Endothelial cell of umbilical vein (primary cell): ENCODE measurements at regions not wholly inside any gene's neighbourhood (a gene's known extent, or its start where the extent isn't known, plus 50 kb on each side); places are given as distances from the start of the nearest gene placed in this dataset.

Source experiments
- BruUV-seq: library from RNA; stranded (reverse); fragments of 400-500 nt; replicated peaks from 2 replicates; lab custom pipeline; 2021; lab: Mats Ljungman, UMichigan
- CTCF ChIA-PET: fragments of 300-600, 350-600 bp; sonication (Branson Sonifier 250); formaldehyde crosslinking; loops from one replicate; lab custom pipeline; 2021; ENCODE audit warnings: antibody characterized with exemption, inconsistent platforms; lab: Charles Lee
- POLR2A ChIA-PET: fragments of 300-600, 350-600 bp; sonication (Branson Sonifier 250); formaldehyde crosslinking; loops from one replicate; lab custom pipeline; 2021; ENCODE audit warnings: antibody characterized with exemption, inconsistent platforms; lab: Charles Lee
- DNase-seq: peaks from one replicate; pipeline ENCODE4 v3.0.0-alpha.2; 2011; ENCODE audit warnings: low read depth, low spot score
- FAIRE-seq: peaks from 2 replicates; lab custom pipeline; 2011; peaks lifted over from hg19 to GRCh38; lab: Jason Lieb, UNC
- H2AFZ ChIP-seq: 2 replicates; pipeline ENCODE4 v1.6.0; 2012; ENCODE audit warnings: low read depth, low read length, control low read depth, inconsistent platforms
- H3K27ac ChIP-seq: 2 replicates; pipeline ENCODE4 v1.5.1; 2011; ENCODE audit warnings: low read depth, mild to moderate bottlenecking, control low read depth, low read length, moderate library complexity; ENCODE audit not compliant: insufficient read depth
- H3K27me3 ChIP-seq, 2 experiments: 2 replicates each; pipeline versions ENCODE4 v1.6.0 to v1.6.1; 2011; ENCODE audit warnings: low read length in 2 of 2, mixed read lengths in 1 of 2; ENCODE audit not compliant: control insufficient read depth in 2 of 2, insufficient read depth in 2 of 2
- H3K36me3 ChIP-seq, 2 experiments: 2 replicates in 1 of 2; 3 replicates in 1 of 2; pipeline ENCODE4 v1.5.1; 2011; ENCODE audit warnings: low read length in 2 of 2, mild to moderate bottlenecking in 1 of 2, moderate library complexity in 1 of 2; ENCODE audit not compliant: control insufficient read depth in 2 of 2, insufficient read depth in 2 of 2; ENCODE audit errors: extremely low read depth in 1 of 2
- H3K4me1 ChIP-seq: 3 replicates; pipeline ENCODE4 v1.5.1; 2011; ENCODE audit warnings: mild to moderate bottlenecking, low read length; ENCODE audit not compliant: control insufficient read depth, insufficient read depth; ENCODE audit errors: extremely low read depth
- H3K4me2 ChIP-seq: 2 replicates; pipeline ENCODE4 v1.6.1; 2011; ENCODE audit warnings: low read length, control low read depth, mixed read lengths; ENCODE audit not compliant: insufficient read depth
- H3K4me3 ChIP-seq, 3 experiments: fragments of 200-600 bp in 1 of 3; sonication (generic), shearing (Covaris generic) in 1 of 3; replicated peaks in 1 of 3; 2 replicates each; pipeline ENCODE4 v1.5.1; 2011 to 2016; ENCODE audit warnings: control low read depth in 3 of 3, low read length in 3 of 3, mild to moderate bottlenecking in 2 of 3, inconsistent platforms in 1 of 3, low read depth in 1 of 3, moderate library complexity in 1 of 3; ENCODE audit not compliant: insufficient read depth in 1 of 3
- H3K79me2 ChIP-seq: 2 replicates; pipeline ENCODE4 v1.6.0; 2012; ENCODE audit warnings: low read length, inconsistent platforms; ENCODE audit not compliant: control insufficient read depth, insufficient read depth
- H3K9ac ChIP-seq: replicated peaks from 2 replicates; pipeline ENCODE3; 2011; ENCODE audit warnings: low read length, control low read depth; ENCODE audit not compliant: insufficient read depth; ENCODE audit errors: extremely low read depth
- H3K9me1 ChIP-seq: replicated peaks from 3 replicates; pipeline ENCODE4 v1.6.0; 2011; ENCODE audit warnings: mild to moderate bottlenecking, low read length; ENCODE audit not compliant: control insufficient read depth, insufficient read depth; ENCODE audit errors: extremely low read depth
- H3K9me3 ChIP-seq: replicated peaks from 2 replicates; pipeline ENCODE4 v1.5.1; 2012; ENCODE audit warnings: low read length, inconsistent platforms; ENCODE audit not compliant: control insufficient read depth, insufficient read depth
- H4K20me1 ChIP-seq: replicated peaks from 2 replicates; pipeline ENCODE3; 2011; ENCODE audit warnings: mild to moderate bottlenecking, low read length; ENCODE audit not compliant: control insufficient read depth, insufficient read depth; ENCODE audit errors: extremely low read depth
- EZH2 ChIP-seq: IDR thresholded peaks from 2 replicates; pipeline ENCODE4 v1.6.1; 2012; ENCODE audit warnings: borderline replicate concordance, low read depth, mild to moderate bottlenecking, moderate library complexity, low read length, inconsistent platforms; ENCODE audit not compliant: severe bottlenecking
- FOS ChIP-seq: IDR thresholded peaks from 2 replicates; pipeline ENCODE4 v1.6.1; 2011; ENCODE audit warnings: mild to moderate bottlenecking, low read length, moderate library complexity, borderline replicate concordance; ENCODE audit not compliant: insufficient read depth
- GATA2 ChIP-seq: IDR thresholded peaks from 2 replicates; pipeline ENCODE4 v1.7.0; 2011; ENCODE audit warnings: low read depth, mild to moderate bottlenecking, moderate library complexity, mixed read lengths, low read length; ENCODE audit not compliant: insufficient read length, insufficient read depth
- JUN ChIP-seq: IDR thresholded peaks from 2 replicates; pipeline ENCODE4 v1.6.1; 2011; ENCODE audit warnings: borderline replicate concordance, low read depth; ENCODE audit not compliant: insufficient read length, insufficient read depth
- MYC ChIP-seq: IDR thresholded peaks from one replicate; pipeline ENCODE4 v1.6.1; 2011; ENCODE audit warnings: mild to moderate bottlenecking, low read depth, low read length
- POLR2A ChIP-seq: IDR thresholded peaks from 2 replicates; pipeline ENCODE4 v1.6.1; 2012; ENCODE audit warnings: low read depth, mild to moderate bottlenecking, control low read depth, low read length
- POLR2AphosphoS5 ChIP-seq: IDR thresholded peaks from 2 replicates; pipeline ENCODE4 v1.6.1; 2012; ENCODE audit warnings: low read depth, mild to moderate bottlenecking, control low read depth, low read length, moderate library complexity; ENCODE audit not compliant: insufficient read depth
- dilution Hi-C: fragments of 300-500 bp; cut with MboI; formaldehyde crosslinking; loops from one replicate; pipeline ENCODE4 v1.15.0; 2019; ENCODE audit warnings: low sequenced_read_pairs; ENCODE audit not compliant: extremely low pct_ligation_motif_present
- intact Hi-C: fragments of 100-400 bp; cut with micrococcal nuclease; formaldehyde crosslinking; loops from one replicate; pipeline ENCODE4 v1.10.0; 2022
- TF ChIP-seq, protein P1 (sequence below): IDR thresholded peaks from 2 replicates; pipeline ENCODE4 v1.6.1; 2011; ENCODE audit not compliant: insufficient read depth, insufficient read length
- TF ChIP-seq, protein P2 (sequence below), 2 donors: IDR thresholded peaks; 1 replicate in 1 of 2; 2 replicates in 1 of 2; pipeline ENCODE4 v1.5.1; 2011; ENCODE audit warnings: low read length in 2 of 2, mild to moderate bottlenecking in 2 of 2, moderate library complexity in 2 of 2, control low read depth in 1 of 2, inconsistent platforms in 1 of 2, low read depth in 1 of 2; ENCODE audit not compliant: insufficient read depth in 1 of 2; ENCODE audit errors: extremely low read depth in 1 of 2

DNA sequence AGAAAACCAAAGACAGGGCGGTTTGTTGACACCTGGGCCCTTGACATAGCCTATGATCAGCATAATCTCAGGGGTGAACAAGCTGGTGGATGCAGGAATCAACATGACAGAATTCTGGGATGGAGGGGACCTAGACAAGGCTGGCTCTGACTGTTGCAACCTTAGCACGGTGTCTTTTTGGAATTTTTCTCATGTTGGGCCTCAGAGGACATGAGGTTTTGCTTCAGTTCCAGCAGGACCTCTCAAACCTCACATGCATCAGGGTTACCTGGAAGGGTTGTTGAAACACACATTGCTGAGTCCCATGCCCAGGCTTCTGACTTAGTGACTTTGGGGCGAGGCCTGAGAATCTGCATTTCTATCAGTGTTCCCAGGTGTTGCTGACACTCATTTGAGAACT lies 345.6 kb upstream of the B3GAT1 start:
- dilution Hi-C loops, result no loop called here
- Histone ChIP-seq H3K36me3 (no peaks in the 10 kb centered on the region), H3K79me2 (no peaks in the 10 kb centered on the region), H4K20me1 (no peaks in the 10 kb centered on the region), H2AFZ (no peak overlapping the region), H3K9me3 (no peaks in the 10 kb centered on the region), H3K27ac (no peak overlapping the region), H3K27me3 (no peaks in the 10 kb centered on the region), H3K4me3 (no peak overlapping the region), H3K9ac (no peak overlapping the region), H3K9me1 (no peaks in the 10 kb centered on the region), H3K4me2 (no peak overlapping the region), H3K4me1 (no peaks in the 10 kb centered on the region)
- ChIA-PET CTCF (no interaction called here), POLR2A (no interaction called here)
- BruUV-seq, result no TSS peak
- TF ChIP-seq GATA2, result no peak
- TF ChIP-seq FOS, result no peak
- TF ChIP-seq EZH2, result no peak
- no peak for TF ChIP-seq JUN
- TF ChIP-seq, protein P1, sequence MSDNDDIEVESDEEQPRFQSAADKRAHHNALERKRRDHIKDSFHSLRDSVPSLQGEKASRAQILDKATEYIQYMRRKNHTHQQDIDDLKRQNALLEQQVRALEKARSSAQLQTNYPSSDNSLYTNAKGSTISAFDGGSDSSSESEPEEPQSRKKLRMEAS, result no peak
- TF ChIP-seq, protein P2, sequence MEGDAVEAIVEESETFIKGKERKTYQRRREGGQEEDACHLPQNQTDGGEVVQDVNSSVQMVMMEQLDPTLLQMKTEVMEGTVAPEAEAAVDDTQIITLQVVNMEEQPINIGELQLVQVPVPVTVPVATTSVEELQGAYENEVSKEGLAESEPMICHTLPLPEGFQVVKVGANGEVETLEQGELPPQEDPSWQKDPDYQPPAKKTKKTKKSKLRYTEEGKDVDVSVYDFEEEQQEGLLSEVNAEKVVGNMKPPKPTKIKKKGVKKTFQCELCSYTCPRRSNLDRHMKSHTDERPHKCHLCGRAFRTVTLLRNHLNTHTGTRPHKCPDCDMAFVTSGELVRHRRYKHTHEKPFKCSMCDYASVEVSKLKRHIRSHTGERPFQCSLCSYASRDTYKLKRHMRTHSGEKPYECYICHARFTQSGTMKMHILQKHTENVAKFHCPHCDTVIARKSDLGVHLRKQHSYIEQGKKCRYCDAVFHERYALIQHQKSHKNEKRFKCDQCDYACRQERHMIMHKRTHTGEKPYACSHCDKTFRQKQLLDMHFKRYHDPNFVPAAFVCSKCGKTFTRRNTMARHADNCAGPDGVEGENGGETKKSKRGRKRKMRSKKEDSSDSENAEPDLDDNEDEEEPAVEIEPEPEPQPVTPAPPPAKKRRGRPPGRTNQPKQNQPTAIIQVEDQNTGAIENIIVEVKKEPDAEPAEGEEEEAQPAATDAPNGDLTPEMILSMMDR (IDR thresholded peaks at IDR 0.05; ENCODE audit: extremely low read depth in 1 of 2, insufficient read depth in 1 of 2, low read depth in 1 of 2, low read length in 2 of 2), result no peak
- no peak for TF ChIP-seq POLR2A
- no peak for TF ChIP-seq MYC
- TF ChIP-seq POLR2AphosphoS5, result no peak
- DNase-seq, result no peak
- no peak for FAIRE-seq
- intact Hi-C loops, result no loop called here
